Spleen (tissue), 11 donors: ENCODE measurements at regions not wholly inside any gene's neighbourhood (a gene's known extent, or its start where the extent isn't known, plus 50 kb on each side); places are given as distances from the start of the nearest gene placed in this dataset.
A peak's percentile ranks its signal among the peaks of the same experiment; 100 is the strongest.

Experiments
- DNase-seq: peaks from one replicate; pipeline ENCODE4 v3.0.0-alpha.2; 2020
- H3K27ac ChIP-seq, 8 donors: fragments of 200-600 bp; sonication (generic) in 7 of 8; 1 replicate in 4 of 8; 2 replicates in 4 of 8; pipeline versions ENCODE4 v1.5.0 to v1.8.0; 2016 to 2021; ENCODE audit warnings: inconsistent platforms in 4 of 8, mild to moderate bottlenecking in 4 of 8, moderate library complexity in 1 of 8
- H3K27me3 ChIP-seq, 7 donors: fragments of 200-600 bp; sonication (generic) in 6 of 7; replicated peaks in 1 of 7; 1 replicate in 4 of 7; 2 replicates in 3 of 7; pipeline versions ENCODE4 v1.5.0 to v1.8.0; 2016 to 2021; ENCODE audit warnings: inconsistent platforms in 3 of 7, mild to moderate bottlenecking in 1 of 7
- H3K36me3 ChIP-seq, 6 donors: fragments of 200-600 bp; sonication (generic) in 5 of 6; 1 replicate in 4 of 6; 2 replicates in 2 of 6; pipeline versions ENCODE4 v1.5.0 to v1.8.0; 2016 to 2021; ENCODE audit warnings: inconsistent platforms in 2 of 6
- H3K4me1 ChIP-seq, 6 donors: fragments of 200-600 bp; sonication (generic) in 5 of 6; 1 replicate in 3 of 6; 2 replicates in 3 of 6; pipeline versions ENCODE4 v1.5.0 to v1.8.0; 2016 to 2021; ENCODE audit warnings: inconsistent platforms in 3 of 6
- H3K4me3 ChIP-seq, 8 donors: fragments of 200-600 bp; sonication (generic) in 7 of 8; 1 replicate in 4 of 8; 2 replicates in 4 of 8; pipeline versions ENCODE4 v1.5.0 to v1.8.0; 2016 to 2021; ENCODE audit warnings: inconsistent platforms in 4 of 8, mild to moderate bottlenecking in 4 of 8, moderate library complexity in 2 of 8
- H3K9me3 ChIP-seq, 8 donors: fragments of 200-600 bp; sonication (generic) in 7 of 8; 1 replicate in 4 of 8; 2 replicates in 4 of 8; pipeline versions ENCODE4 v1.5.0 to v1.8.0; 2016 to 2021; ENCODE audit warnings: inconsistent platforms in 4 of 8
- POLR2A ChIP-seq, 3 donors: fragments of 450-650 bp; IDR thresholded peaks; one replicate each; pipeline ENCODE4 v1.5.1; 2017; ENCODE audit warnings: antibody characterized with exemption in 3 of 3, mild to moderate bottlenecking in 1 of 3
- POLR2AphosphoS5 ChIP-seq, 3 donors: sonication (generic); formaldehyde crosslinking; IDR thresholded peaks; one replicate each; pipeline ENCODE4 v1.5.1; 2017; ENCODE audit warnings: antibody characterized with exemption in 3 of 3
- WGBS, 5 donors: extraction: QIAGEN DNeasy Blood & Tissue Kit in 3 of 5; methylation state at CpG; one replicate each; pipeline versions ENCODE4 v1.1.5 to v1.1.7; 2013 to 2018; 5-methylcytosine and 5-hydroxymethylcytosine counted together
- intact Hi-C: fragments of 100-400 bp; cut with DNase I; formaldehyde crosslinking; loops from one replicate; pipeline ENCODE4 v1.15.0; 2023; ENCODE audit warnings: low total_unique reads
- TF ChIP-seq, protein P1 (sequence below), 11 experiments: fragments of 200-600 bp in 7 of 11; fragments of 450-650 bp in 4 of 11; sonication (generic) in 4 of 11; IDR thresholded peaks in 8 of 11; conservative IDR thresholded peaks in 3 of 11; 1 replicate in 7 of 11; 2 replicates in 4 of 11; pipeline versions ENCODE4 v1.4.0 to v1.8.0; 2016 to 2021; ENCODE audit warnings: antibody characterized with exemption in 11 of 11, inconsistent platforms in 4 of 11, mild to moderate bottlenecking in 1 of 11
- donor health status: healthy with polysubstance abuse.
- donor health status: DM: no; HTN: no; CAD: no; lungs with moderate emphysema.
- donor health status: DM: no; HTN: no; CAD: no.
- donor health status: Bipolar disorder and iron deficiency.
- donor health status: healthy.
- donor health status: DM: no; HTN: no; CAD: no.
- donor health status: DM: yes; HTN: yes; CAD: no.

DNA sequence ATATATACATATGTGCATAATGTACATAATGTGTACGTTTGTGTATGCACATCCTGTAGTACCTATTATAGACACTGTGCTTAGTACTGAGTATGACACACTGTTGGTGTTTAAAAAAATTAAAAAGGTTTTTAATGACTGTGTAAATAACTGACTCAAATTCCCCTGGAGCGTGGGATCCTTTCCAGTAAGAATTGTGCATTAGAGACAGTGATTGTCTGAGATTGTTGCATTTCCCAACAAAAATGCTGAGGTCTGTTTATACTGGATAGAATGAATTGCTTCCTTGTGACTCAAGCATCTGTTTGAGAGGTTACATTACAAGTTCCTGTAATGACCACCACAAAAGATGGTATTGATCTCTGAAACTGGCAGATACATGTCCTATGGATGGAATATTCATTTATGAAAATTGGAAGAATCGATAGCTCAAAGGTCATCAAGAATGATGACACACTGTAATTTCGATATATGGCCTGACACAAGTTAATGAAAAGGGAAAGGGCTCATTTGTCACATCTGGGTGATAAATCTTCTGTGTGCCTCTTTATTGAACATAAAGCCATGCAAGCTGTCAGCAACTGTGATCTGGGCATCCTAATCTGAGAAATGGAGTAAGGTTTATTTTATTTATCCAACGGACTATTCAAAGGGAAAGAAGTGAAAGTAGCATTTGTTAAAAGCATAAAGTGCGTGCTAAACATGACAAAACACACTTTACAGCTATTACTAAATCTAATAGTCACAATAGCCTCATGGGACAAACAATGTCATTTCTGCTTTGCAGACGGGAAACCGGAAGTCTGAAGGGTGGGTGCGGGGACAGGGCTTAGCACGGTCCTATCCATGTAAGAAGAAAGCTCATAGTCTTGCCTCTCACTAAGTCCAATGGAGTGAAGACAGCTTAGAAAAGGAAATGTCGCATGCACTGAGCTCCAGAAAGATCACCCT lies 228.8 kb downstream of the CDH11 start:
- 53 to 67% (median 62%) methylated on average over 11 of the region's 11 CpGs for WGBS, 5 donors
- Histone ChIP-seq H3K27ac (no peak overlapping the region), H3K4me1 (peaks cover 0 to 16% (median 4%) of the 10 kb centered on the region in 6 donors), H3K27me3 (no peaks in the 10 kb centered on the region), H3K4me3 (no peak overlapping the region), H3K36me3 (no peaks in the 10 kb centered on the region), H3K9me3 (no peaks in the 10 kb centered on the region)
- no peak for DNase-seq
- intact Hi-C loops = no loop called here
- TF ChIP-seq POLR2AphosphoS5 (IDR thresholded peaks at IDR 0.05) = no peak
- TF ChIP-seq POLR2A (IDR thresholded peaks at IDR 0.05) = no peak
- TF ChIP-seq, protein P1, sequence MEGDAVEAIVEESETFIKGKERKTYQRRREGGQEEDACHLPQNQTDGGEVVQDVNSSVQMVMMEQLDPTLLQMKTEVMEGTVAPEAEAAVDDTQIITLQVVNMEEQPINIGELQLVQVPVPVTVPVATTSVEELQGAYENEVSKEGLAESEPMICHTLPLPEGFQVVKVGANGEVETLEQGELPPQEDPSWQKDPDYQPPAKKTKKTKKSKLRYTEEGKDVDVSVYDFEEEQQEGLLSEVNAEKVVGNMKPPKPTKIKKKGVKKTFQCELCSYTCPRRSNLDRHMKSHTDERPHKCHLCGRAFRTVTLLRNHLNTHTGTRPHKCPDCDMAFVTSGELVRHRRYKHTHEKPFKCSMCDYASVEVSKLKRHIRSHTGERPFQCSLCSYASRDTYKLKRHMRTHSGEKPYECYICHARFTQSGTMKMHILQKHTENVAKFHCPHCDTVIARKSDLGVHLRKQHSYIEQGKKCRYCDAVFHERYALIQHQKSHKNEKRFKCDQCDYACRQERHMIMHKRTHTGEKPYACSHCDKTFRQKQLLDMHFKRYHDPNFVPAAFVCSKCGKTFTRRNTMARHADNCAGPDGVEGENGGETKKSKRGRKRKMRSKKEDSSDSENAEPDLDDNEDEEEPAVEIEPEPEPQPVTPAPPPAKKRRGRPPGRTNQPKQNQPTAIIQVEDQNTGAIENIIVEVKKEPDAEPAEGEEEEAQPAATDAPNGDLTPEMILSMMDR (IDR thresholded peaks at IDR 0.05 in 8 of 11, conservative IDR thresholded peaks at IDR 0.05 in 3 of 11) = no peak

DNA sequence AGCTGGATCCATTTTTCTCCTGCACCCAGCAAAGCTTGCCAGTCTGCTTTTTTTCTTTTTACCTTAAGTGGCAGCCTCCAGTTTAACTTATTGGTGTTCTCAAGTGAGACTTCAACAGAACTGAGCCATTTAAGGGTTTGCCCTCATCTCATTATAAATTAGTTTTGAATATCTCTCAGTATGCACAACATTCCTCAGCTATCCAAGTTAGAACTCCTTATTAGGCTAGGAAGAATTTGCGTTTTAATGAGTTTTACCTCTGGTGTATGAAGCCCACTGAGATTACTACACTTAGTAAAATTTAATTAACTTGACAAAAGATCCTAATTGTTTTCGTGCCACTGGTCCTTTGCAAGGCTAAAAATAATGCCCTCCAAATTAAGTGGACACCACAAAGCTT lies 232.4 kb downstream of the CDH11 start:
- Histone ChIP-seq H3K27me3 (no peaks in the 10 kb centered on the region), H3K4me3 (no peak overlapping the region), H3K36me3 (no peaks in the 10 kb centered on the region), H3K4me1 (no peaks in the 10 kb centered on the region), H3K27ac (no peak overlapping the region), H3K9me3 (no peaks in the 10 kb centered on the region)
- intact Hi-C loops = no loop called here
- DNase-seq = no peak
- TF ChIP-seq, protein P1 (IDR thresholded peaks at IDR 0.05 in 8 of 11, conservative IDR thresholded peaks at IDR 0.05 in 3 of 11) = no peak
- no peak for TF ChIP-seq POLR2AphosphoS5 (IDR thresholded peaks at IDR 0.05)
- TF ChIP-seq POLR2A (IDR thresholded peaks at IDR 0.05) = no peak
- WGBS, 5 donors = 72 to 88% (median 82%) methylated on average over 2 of the region's 2 CpGs

DNA sequence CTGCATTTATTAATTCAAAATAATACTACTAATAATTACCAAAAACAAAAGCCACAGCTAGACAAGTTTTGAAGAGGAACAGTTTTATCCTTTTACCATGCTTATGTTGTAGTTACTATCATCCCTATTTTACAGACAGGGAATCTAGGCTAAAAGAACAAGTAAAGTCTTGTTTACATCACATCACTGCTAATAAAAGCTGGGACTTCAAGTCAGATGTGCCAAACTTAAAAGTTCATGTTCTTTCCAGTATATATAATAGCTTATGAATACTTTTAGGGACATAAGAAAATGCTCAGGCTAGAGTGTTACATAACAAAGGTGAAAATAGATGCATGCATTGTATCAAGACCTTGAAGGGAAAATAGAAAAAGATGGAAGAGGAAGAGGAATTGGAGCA lies 234.2 kb downstream of the CDH11 start:
- H3K27me3 ChIP-seq = no peaks in the 10 kb centered on the region
- DNase-seq = no peak
- TF ChIP-seq, protein P1 (IDR thresholded peaks at IDR 0.05 in 8 of 11, conservative IDR thresholded peaks at IDR 0.05 in 3 of 11) = no peak
- TF ChIP-seq POLR2A (IDR thresholded peaks at IDR 0.05) (no peak), POLR2AphosphoS5 (IDR thresholded peaks at IDR 0.05) (no peak)
- peaks cover 0 to 8% (median 0%) of the 10 kb centered on the region in 8 donors for H3K9me3 ChIP-seq
- H3K4me1 ChIP-seq = no peaks in the 10 kb centered on the region
- intact Hi-C loops = no loop called here
- no peak overlapping the region for H3K27ac ChIP-seq
- no peaks in the 10 kb centered on the region for H3K36me3 ChIP-seq
- no peak overlapping the region for H3K4me3 ChIP-seq

DNA sequence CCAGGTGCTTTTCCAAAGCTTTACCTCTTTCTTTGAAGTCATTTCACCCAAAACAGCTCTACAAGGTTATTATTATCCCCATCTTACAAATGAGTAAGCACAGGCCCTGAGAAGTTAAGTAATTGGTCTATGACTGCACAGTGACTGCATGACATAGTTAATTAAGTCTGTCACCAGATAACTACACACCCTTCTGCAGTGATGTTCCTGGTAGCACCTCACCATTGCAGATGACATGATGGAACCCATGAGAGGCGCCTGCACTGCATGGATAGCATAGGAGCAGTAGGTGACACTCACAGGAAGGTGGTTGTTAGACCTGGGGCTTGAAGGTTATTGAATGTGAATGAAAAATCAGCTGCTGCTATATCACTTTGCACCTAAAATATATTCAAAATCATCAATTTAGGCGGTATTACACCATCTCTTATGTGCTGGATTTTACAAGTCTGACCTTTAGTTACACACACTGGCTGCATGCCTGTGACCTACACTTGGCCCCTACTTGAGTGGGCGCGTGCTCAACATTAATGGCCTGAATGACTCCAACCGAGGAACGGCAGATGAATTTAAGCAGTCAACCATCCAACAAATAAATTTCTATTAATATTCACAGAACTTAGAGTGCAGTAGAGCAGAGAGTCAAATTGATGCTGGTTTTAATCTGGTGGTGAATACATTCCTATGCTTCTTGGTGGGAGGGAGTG lies 239.6 kb downstream of the CDH11 start:
- intact Hi-C loops = no loop called here
- no peak overlapping the region for H3K27ac ChIP-seq
- no peaks in the 10 kb centered on the region for H3K4me1 ChIP-seq
- no peaks in the 10 kb centered on the region for H3K27me3 ChIP-seq
- no peak overlapping the region for H3K4me3 ChIP-seq
- 66 to 81% (median 77%) methylated on average over 6 of the region's 6 CpGs for WGBS, 5 donors
- no peak for DNase-seq
- peaks cover 0 to 21% (median 0%) of the 10 kb centered on the region in 8 donors for H3K9me3 ChIP-seq
- H3K36me3 ChIP-seq = no peaks in the 10 kb centered on the region
- TF ChIP-seq, protein P1 (IDR thresholded peaks at IDR 0.05 in 8 of 11, conservative IDR thresholded peaks at IDR 0.05 in 3 of 11) = no peak
- TF ChIP-seq POLR2AphosphoS5 (IDR thresholded peaks at IDR 0.05) = peak in 1 of 3 donors; percentile 72
